ENCODE measurements at regions not wholly inside any gene's neighbourhood (a gene's known extent, or its start where the extent isn't known, plus 50 kb on each side); places are given as distances from the start of the nearest gene placed in this dataset.

DNA sequence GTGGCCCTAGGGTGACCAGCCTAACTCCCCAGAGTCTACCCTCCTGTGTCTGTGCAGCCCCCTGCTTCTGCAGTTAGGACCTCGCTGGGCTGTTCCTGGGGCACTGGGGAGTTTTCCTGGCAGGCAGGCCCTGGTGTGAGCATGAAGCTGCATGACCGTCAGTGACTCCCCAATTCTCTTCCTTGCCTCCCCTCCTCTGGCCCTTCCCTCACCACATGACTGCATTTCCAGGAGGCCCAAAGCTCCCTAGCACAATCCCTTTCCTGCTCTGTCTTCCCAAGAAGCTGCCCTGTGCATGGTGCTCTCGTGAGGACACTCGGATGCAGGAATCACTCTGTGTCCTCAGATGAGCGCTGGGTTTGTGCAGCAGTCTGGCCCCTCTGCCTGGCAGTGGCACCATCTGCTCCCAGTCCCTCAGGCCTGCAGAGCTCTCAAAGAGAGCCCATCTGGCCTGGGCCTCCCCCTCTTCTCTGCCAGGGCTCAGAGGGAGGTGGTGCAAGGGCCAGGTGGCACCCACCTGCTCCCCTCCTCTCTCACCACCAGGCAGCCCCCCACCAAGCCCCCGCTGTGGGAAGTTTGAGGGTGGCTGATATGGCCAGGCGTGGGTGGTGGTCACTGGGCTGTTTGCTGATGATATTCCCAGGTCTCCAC is 125.6 kb upstream of the HS6ST1 start:
- Histone ChIP-seq H3K4me3 (ENCODE audit: low read depth in 1 of 5, low read length in 5 of 5) (no peak overlapping the region), H3K36me3 (ENCODE audit: control insufficient read depth in 5 of 5, insufficient read depth in 5 of 5, low read length in 5 of 5) (no peaks in the 10 kb centered on the region), H3K27me3 (ENCODE audit: control insufficient read depth in 5 of 5, insufficient read depth in 4 of 5, low read length in 5 of 5) (no peaks in the 10 kb centered on the region), H3K27ac (ENCODE audit: low read depth, low read length) (no peak overlapping the region), H3K4me1 (ENCODE audit: control insufficient read depth in 5 of 5, insufficient read depth in 5 of 5, low read length in 5 of 5) (peaks cover 0 to 53% (median 23%) of the 10 kb centered on the region in 5 donors), H3K9ac (ENCODE audit: low read length in 5 of 5) (no peak overlapping the region), H3K9me3 (ENCODE audit: control insufficient read depth in 5 of 5, low read length in 5 of 5) (no peaks in the 10 kb centered on the region)

DNA sequence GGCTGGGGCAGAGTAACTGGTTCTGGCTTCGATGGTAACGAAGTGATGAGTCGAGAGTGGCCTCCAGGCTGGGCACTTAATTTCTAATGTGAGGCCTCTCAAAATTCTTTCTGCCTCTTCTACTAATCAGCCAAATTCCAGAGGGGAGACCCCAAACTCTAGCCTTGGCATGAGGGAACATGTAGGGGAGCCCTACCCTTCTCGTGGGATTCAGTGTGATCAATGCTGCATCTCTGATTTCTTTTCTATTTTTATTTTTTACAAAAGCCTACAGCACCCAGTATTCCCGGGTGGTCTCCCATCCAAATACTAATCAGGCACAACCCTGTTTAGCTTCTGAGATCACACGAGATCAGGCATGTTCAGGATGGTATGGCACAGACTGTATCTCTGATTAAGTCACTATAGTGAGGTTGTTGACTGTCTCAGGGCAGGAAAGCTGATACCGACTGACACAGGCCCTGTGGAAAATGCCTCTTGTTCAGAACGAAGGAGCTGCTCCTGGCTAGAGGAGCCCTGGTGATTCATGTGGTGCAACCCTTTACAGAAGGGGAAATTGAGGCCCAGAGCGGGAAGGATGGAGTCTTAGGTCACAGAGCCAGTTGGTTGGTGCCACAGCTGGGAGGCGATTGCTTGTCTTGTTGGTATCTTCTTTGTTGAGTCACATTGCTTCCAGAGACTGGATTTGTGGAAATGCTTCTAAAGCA is 126.3 kb upstream of the HS6ST1 start:
- no peaks in the 10 kb centered on the region for H3K36me3 ChIP-seq (ENCODE audit: control insufficient read depth in 5 of 5, insufficient read depth in 5 of 5, low read length in 5 of 5)
- H3K9ac ChIP-seq (ENCODE audit: low read length in 5 of 5): no peak overlapping the region
- no peaks in the 10 kb centered on the region for H3K27me3 ChIP-seq (ENCODE audit: control insufficient read depth in 5 of 5, insufficient read depth in 4 of 5, low read length in 5 of 5)
- H3K9me3 ChIP-seq (ENCODE audit: control insufficient read depth in 5 of 5, low read length in 5 of 5): no peaks in the 10 kb centered on the region
- no peak overlapping the region for H3K4me3 ChIP-seq (ENCODE audit: low read depth in 1 of 5, low read length in 5 of 5)
- peaks cover 0 to 53% (median 23%) of the 10 kb centered on the region in 5 donors for H3K4me1 ChIP-seq (ENCODE audit: control insufficient read depth in 5 of 5, insufficient read depth in 5 of 5, low read length in 5 of 5)
- H3K27ac ChIP-seq (ENCODE audit: low read depth, low read length): no peak overlapping the region

DNA sequence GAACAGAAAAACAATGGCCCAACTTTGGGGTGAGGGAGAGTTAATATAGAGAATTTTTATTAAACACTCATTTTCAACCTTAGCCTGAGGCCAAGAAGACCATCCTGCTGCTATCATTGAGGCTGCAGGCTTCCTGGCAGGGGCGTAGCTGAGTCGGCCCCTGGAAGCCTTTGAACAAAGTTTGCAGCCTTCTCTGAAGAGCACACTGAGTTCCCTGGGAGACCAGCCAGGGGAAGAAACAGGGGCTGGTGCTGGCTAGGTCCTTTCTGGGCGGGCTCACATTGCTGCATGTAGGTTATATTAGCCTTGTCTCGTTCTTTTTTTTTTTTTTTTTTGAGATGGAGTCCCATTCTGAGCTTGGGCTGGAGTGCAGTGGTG is 126.8 kb upstream of the HS6ST1 start:
- no peaks in the 10 kb centered on the region for H3K9me3 ChIP-seq (ENCODE audit: control insufficient read depth in 5 of 5, low read length in 5 of 5)
- H3K9ac ChIP-seq (ENCODE audit: low read length in 5 of 5): no peak overlapping the region
- no peak overlapping the region for H3K27ac ChIP-seq (ENCODE audit: low read depth, low read length)
- no peak overlapping the region for H3K4me3 ChIP-seq (ENCODE audit: low read depth in 1 of 5, low read length in 5 of 5)
- peaks cover 0 to 49% (median 20%) of the 10 kb centered on the region in 5 donors for H3K4me1 ChIP-seq (ENCODE audit: control insufficient read depth in 5 of 5, insufficient read depth in 5 of 5, low read length in 5 of 5)
- H3K36me3 ChIP-seq (ENCODE audit: control insufficient read depth in 5 of 5, insufficient read depth in 5 of 5, low read length in 5 of 5): no peaks in the 10 kb centered on the region
- H3K27me3 ChIP-seq (ENCODE audit: control insufficient read depth in 5 of 5, insufficient read depth in 4 of 5, low read length in 5 of 5): no peaks in the 10 kb centered on the region

DNA sequence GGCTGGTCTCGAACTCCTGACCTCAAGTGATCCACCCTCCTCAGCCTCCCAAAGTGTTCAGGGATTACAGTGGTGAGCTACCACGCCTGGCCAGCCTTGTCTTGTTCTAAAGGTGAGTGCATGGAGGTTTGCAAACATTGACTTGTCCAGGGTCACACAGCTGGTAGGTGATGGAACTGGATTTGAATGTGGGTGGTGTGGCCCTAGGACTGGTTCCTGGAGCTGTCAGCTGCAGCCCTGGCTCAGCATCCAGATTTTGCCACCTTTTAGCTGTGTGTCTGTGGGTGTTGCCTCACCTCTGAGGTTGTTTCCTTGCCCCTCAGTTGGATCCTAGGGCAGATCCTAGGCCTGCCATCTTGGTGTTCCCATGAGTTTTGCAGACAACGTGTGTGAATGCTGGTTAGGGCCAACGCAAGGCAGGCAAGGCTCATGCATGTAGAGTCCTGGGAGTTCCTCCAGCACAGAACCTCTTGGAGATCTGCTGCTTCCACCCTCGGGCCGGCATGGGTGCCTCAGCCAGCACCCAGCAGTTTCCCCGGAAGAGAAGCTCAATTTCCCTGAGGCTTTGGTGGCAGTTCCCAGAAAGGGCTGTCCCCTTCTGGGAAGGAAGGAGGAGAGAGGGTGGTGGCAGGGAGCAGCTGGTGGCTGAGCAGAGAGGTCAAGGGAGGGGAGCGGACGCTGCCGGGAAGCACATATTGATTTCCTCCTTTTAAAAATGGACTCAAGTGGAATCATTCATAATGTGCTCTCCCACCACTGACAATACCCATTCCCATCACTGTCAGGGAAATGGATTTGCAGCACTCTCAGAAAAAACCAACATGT is 127.6 kb upstream of the HS6ST1 start:
- H3K9me3 ChIP-seq (ENCODE audit: control insufficient read depth in 5 of 5, low read length in 5 of 5): no peaks in the 10 kb centered on the region
- H3K4me3 ChIP-seq (ENCODE audit: low read depth in 1 of 5, low read length in 5 of 5): no peak overlapping the region
- H3K36me3 ChIP-seq (ENCODE audit: control insufficient read depth in 5 of 5, insufficient read depth in 5 of 5, low read length in 5 of 5): no peaks in the 10 kb centered on the region
- peaks cover 0 to 42% (median 13%) of the 10 kb centered on the region in 5 donors for H3K4me1 ChIP-seq (ENCODE audit: control insufficient read depth in 5 of 5, insufficient read depth in 5 of 5, low read length in 5 of 5)
- H3K27me3 ChIP-seq (ENCODE audit: control insufficient read depth in 5 of 5, insufficient read depth in 4 of 5, low read length in 5 of 5): no peaks in the 10 kb centered on the region
- no peak overlapping the region for H3K27ac ChIP-seq (ENCODE audit: low read depth, low read length)
- no peak overlapping the region for H3K9ac ChIP-seq (ENCODE audit: low read length in 5 of 5)

- Histone ChIP-seq H3K4me3 (ENCODE audit: low read depth in 1 of 5, low read length in 5 of 5) (no peak overlapping the region), H3K4me1 (ENCODE audit: control insufficient read depth in 5 of 5, insufficient read depth in 5 of 5, low read length in 5 of 5) (peaks cover 0 to 38% (median 9%) of the 10 kb centered on the region in 5 donors), H3K9me3 (ENCODE audit: control insufficient read depth in 5 of 5, low read length in 5 of 5) (no peaks in the 10 kb centered on the region), H3K27ac (ENCODE audit: low read depth, low read length) (no peak overlapping the region), H3K36me3 (ENCODE audit: control insufficient read depth in 5 of 5, insufficient read depth in 5 of 5, low read length in 5 of 5) (no peaks in the 10 kb centered on the region), H3K27me3 (ENCODE audit: control insufficient read depth in 5 of 5, insufficient read depth in 4 of 5, low read length in 5 of 5) (no peaks in the 10 kb centered on the region), H3K9ac (ENCODE audit: low read length in 5 of 5) (no peak overlapping the region)
Observed at GRCh38 chr2:128446874-128447537, 128.3 kb upstream of the HS6ST1 start.

- Histone ChIP-seq H3K27ac (ENCODE audit: low read depth, low read length) (no peak overlapping the region), H3K9me3 (ENCODE audit: control insufficient read depth in 5 of 5, low read length in 5 of 5) (no peaks in the 10 kb centered on the region), H3K4me1 (ENCODE audit: control insufficient read depth in 5 of 5, insufficient read depth in 5 of 5, low read length in 5 of 5) (peaks cover 0 to 33% (median 5%) of the 10 kb centered on the region in 5 donors), H3K27me3 (ENCODE audit: control insufficient read depth in 5 of 5, insufficient read depth in 4 of 5, low read length in 5 of 5) (peaks cover 0 to 2% (median 0%) of the 10 kb centered on the region in 5 donors), H3K36me3 (ENCODE audit: control insufficient read depth in 5 of 5, insufficient read depth in 5 of 5, low read length in 5 of 5) (no peaks in the 10 kb centered on the region), H3K4me3 (ENCODE audit: low read depth in 1 of 5, low read length in 5 of 5) (no peak overlapping the region), H3K9ac (ENCODE audit: low read length in 5 of 5) (no peak overlapping the region)
Observed at GRCh38 chr2:128447538-128447995, 128.9 kb upstream of the HS6ST1 start.

DNA sequence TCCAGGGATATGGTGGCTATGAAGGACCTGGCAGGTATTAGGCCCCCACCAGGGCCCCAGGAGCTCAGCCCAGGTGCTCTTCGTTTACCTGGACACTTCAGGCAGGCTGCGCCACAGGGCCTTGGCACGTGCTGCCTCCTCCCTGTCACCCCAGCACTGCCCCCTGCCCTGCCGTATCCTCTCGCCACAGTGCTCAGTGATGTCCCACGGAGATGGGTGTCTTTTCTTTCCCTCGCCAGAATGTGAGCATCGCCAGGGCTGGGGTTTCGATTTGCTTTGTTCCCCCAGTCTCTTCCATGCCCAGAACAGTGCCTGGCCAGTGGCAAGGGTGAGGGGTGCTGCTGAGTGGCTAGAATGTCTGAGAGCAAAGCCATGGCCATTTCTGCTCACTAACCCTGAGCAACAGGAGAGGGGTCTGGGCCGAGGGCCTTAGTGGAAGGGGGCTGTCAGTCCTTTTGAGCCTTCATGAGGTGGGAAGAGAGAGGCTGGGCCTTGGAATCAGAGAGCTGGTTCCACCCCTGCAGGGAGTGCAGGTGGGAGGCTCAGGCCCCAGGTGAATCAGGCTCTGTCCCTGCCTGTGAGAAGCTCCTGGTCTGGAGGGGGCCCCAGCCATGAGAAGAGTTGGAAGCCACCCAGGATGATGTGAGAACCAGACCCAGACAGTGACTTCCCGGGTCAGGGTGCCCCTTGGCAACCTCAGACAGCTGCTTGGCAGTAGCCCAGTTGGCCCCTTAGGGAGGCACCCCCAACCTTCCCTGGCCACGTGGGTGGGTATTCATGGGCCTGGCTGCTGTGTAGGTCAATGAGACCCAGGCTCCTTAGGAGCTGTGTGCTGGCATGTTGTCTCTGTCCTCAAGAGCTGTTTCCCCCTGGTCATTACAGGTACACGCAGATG is 129.9 kb upstream of the HS6ST1 start:
- H3K4me1 ChIP-seq (ENCODE audit: control insufficient read depth in 5 of 5, insufficient read depth in 5 of 5, low read length in 5 of 5): peaks cover 0 to 23% (median 3%) of the 10 kb centered on the region in 5 donors
- no peaks in the 10 kb centered on the region for H3K36me3 ChIP-seq (ENCODE audit: control insufficient read depth in 5 of 5, insufficient read depth in 5 of 5, low read length in 5 of 5)
- no peak overlapping the region for H3K4me3 ChIP-seq (ENCODE audit: low read depth in 1 of 5, low read length in 5 of 5)
- H3K27ac ChIP-seq (ENCODE audit: low read depth, low read length): no peak overlapping the region
- H3K27me3 ChIP-seq (ENCODE audit: control insufficient read depth in 5 of 5, insufficient read depth in 4 of 5, low read length in 5 of 5): peaks cover 0 to 4% (median 0%) of the 10 kb centered on the region in 5 donors
- no peak overlapping the region for H3K9ac ChIP-seq (ENCODE audit: low read length in 5 of 5)
- no peaks in the 10 kb centered on the region for H3K9me3 ChIP-seq (ENCODE audit: control insufficient read depth in 5 of 5, low read length in 5 of 5)

- Histone ChIP-seq H3K4me1 (ENCODE audit: control insufficient read depth in 5 of 5, insufficient read depth in 5 of 5, low read length in 5 of 5) (peaks cover 0 to 23% (median 3%) of the 10 kb centered on the region in 5 donors), H3K27ac (ENCODE audit: low read depth, low read length) (no peak overlapping the region), H3K27me3 (ENCODE audit: control insufficient read depth in 5 of 5, insufficient read depth in 4 of 5, low read length in 5 of 5) (peaks cover 0 to 4% (median 0%) of the 10 kb centered on the region in 5 donors), H3K9ac (ENCODE audit: low read length in 5 of 5) (no peak overlapping the region), H3K4me3 (ENCODE audit: low read depth in 1 of 5, low read length in 5 of 5) (no peak overlapping the region), H3K9me3 (ENCODE audit: control insufficient read depth in 5 of 5, low read length in 5 of 5) (no peaks in the 10 kb centered on the region), H3K36me3 (ENCODE audit: control insufficient read depth in 5 of 5, insufficient read depth in 5 of 5, low read length in 5 of 5) (no peaks in the 10 kb centered on the region)
Observed at GRCh38 chr2:128449226-128450061, 130.8 kb upstream of the HS6ST1 start.
